ENCODE measurements at regions not wholly inside any gene's neighbourhood (a gene's known extent, or its start where the extent isn't known, plus 50 kb on each side); places are given as distances from the start of the nearest gene placed in this dataset.
A peak's percentile ranks its signal among the peaks of the same experiment; 100 is the strongest.

DNA sequence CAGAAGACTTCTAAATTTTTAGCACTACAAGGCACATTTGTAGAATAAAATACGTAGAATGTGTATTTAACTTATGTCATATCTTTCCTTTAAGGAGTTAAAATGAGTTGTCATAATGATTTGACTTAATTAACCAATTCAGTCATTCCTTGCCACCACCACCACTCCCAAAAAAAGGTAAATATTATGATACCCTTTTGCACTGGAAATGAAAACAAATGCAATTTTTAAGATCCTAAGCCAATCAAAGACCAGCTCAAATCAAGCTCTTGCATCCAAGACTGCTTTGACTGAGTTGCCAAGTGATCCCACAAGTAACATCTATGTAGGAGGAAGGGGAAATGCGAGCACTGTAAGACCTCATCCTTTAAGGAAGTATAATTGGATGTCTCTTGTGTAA is 426.6 kb upstream of the ATP11B start:
- no peak for DNase-seq

DNA sequence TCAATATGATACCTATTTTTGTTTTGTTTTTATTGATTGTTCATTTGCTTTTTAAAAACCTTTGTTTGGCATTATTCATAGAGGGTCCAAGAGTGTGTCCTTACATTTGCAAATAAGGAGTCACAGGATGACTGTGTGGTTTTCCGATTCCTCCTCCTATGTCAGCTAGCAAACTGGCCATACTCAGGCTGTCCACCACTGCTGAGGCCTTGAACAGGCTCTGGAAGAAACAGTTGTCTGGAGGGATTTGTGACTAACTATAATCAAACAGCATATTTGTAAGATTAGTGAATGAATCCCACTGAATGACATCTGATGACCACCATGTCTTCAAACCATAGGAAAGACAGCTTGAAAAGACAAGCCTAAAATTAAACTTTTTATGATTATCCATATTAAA is 423.4 kb upstream of the ATP11B start:
- DNase-seq: no peak

DNA sequence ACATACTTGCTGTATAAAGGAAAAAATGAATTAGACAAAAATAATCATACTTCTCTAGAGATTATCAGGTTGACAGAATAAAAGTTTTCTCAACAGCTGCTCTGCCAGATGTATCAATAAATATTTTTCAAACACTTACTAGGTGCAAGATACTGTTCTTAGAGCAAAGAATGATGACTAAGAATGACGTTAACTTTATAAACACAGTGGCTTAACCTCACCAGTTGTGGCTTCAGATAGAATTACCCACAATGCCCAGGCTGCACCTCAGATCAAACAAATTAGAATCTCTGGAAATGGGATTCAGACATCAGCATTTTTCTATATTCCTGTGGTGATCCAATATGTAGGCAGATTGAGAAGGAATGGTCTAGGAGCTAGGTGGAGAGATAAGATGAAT is 422.4 kb upstream of the ATP11B start:
- DNase-seq: no peak

DNA sequence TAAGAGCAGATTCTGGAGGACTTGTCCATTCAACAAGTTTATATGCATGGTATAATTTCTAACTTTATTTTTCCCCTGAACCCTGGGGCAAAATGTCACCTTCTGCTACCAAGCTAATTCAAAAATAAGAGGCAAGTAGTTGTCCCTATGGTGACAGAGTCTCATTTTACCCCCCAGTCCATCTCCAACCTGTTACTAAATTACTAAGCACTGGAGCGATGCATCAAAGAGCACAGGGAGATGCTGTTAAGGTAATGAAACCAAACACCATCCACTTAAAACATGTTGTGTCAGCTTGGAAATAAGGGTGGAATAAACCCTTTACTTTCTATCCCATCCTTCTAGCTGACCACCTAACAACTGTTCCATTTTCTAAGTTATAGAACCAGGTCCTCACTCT is 417.4 kb upstream of the ATP11B start:
- no peak for DNase-seq

DNA sequence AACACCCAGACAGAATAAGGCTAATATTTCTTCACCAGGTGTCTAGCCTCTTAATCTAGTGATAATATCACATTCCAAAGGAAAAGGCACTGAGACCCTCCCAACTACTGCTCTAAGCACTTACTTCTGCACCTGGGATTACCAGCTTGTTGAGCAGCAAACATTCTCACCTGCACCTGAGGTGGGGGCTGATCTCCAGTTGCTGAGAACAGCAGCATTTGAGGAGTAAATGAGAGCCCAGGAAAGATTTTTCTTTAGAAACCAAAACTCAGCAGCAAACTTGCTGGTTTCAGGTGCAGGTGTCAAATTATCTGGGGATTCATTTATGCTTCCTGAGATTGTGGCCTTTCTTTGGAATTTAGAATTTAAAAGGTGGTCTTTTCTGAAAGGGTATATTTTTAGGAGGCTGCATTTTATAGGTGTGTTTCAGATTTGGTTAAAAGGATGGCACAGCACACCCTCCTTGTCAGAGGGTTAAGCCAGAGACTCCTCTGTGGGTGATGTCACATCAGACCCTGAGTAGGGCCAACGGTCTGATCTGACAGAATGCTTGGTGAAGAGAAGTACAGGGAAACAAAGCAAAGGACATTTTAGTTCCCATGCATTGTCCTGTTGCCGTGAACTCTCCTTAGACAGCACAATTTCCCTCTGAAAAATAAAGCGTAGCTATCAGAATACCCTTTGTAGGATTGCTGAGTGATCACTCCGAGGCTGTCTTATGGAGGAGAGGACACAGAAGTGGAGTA is 411.0 kb upstream of the ATP11B start:
- no peak for DNase-seq

DNA sequence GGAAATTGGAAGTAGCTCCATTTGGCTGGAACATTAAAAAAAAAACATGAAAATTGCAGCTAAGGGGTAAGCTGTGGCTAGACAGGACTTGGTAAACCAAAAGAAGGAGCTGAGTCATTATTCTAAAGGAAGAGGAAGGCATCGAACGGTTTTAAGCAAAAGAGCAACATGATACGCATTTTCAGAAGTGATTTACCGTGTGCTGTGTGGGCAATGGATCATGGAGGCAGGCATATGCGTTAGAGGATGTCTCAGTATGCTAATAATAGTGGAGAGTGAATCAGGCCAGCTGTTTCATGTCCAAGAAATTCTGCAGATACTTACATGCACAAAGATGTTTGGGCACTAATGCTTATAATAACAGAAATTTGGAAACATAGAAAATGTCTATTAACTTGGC is 409.1 kb upstream of the ATP11B start:
- no peak for DNase-seq

DNA sequence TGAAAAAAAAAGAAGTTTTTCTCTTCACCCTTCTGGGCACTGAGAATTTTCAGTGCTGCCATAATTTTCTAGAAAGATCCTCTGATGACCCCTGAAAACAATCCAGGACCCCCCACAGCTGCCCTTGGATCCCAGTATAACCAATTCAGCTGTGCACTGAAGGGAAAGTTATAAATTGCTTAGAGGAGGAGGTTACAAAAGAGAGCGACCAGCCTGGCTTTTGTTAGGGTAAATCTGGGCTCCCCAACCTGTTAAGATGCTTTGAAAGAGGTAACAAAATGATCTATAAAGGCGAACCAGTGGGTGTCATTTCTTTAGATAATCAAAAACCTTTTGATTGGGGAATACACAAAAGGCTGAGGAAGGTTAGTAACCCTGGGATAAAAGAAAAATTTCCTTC is 407.9 kb upstream of the ATP11B start:
- DNase-seq: no peak

DNA sequence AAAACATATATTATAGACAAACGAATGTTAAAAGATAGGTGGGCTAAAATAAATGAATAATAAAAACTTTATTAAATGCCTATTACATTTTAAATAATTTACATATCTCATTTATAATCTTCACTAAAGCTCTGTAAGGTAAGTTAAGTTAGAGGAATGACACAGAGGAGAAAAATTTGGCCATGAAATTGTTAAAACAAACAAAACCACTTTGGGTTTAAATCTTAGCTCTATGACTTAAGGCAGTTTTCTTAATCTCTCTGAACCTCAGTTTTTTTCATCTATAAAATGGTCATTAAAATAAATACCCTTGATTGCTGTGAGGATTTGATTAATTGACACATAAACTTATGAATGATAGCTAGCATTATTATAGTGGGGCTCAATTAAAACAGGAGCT is 404.8 kb upstream of the ATP11B start:
- no peak for DNase-seq

DNA sequence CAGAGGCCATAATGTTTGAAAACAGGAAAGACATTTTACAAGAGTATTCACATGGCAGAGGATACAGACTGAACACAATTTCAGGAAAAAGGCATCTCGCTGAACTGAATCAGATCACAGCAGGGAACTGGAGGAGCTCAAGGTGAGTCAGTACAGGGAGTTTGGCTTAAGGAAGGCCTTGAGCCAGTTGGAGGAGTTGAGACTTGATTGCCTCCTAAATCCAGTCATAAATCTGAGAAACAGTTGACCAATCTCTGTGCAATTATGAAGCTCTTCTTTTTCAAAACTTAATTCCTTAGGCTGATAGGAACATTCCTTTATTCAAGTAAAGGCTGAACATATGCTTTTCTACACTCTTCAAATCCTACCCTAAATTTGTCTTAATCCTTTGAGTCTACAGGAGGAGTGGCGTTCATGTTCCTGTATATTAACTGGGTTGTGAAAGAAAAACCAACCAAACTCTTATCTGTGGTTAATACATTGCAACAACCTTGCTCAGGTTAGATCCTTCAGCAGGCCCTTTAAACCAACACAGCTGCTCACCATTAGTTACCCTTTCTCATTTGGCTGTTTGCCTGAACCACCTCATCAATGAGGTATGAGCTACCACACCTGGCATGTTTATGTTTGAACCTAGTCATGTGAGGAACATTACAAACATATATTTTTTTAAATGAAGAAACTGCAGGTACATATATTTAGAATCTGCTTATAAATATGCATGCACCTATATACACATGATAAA is 404.1 kb upstream of the ATP11B start:
- peak; percentile 96 for DNase-seq

DNA sequence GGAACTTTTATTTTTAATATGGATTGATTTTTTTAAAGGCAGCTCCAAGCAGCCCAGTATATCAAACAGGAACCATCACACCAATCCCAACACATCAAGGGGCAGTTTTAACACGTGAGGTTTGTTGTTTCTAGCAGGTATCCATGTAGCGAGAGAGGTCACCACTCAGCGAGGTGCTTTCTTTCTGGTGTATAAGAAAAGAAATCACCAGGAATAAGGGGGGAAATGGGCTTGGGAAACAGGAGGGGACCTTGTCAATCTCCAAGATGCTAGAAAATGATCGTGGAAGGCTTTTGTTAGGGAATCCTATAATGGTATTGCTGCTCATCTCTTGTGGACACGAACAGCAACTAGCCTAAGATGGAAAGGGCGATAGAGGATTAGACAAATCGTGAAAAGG is 402.9 kb upstream of the ATP11B start:
- DNase-seq: no peak

DNA sequence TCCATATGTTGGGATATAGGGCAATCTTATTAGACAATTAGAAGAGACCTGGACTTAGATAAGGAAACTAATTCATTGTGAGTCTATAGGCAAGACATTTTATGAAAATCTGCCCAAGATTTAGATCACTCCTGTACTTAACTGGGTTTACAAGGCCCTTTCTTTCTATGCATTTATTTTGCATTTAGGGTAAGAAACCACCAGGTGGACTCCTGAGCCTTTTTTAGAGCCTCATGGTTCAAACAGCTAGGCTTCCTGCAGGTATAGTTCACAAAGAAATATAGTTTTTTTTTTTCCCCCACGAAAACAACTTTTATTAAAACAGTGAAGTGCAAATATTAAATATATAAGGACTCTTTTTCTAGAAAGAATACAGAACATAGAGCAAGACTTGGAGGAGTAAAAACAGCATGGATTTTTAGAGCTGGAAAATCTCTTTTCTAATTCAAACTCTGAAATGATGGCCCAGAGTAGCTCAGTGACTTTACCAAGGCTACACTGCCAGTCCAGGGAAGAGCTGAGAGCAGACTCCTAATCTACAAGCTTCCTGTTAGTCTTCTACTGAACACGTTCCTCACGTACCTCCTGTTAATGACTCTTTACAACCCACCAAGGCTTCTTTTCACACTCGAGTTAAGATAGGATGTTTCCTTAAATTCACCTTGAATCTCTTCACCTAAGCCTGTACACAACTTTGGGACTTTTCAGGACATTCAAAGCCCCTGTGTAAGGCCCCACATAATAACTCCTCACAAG is 400.9 kb upstream of the ATP11B start:
- no peak for DNase-seq

DNA sequence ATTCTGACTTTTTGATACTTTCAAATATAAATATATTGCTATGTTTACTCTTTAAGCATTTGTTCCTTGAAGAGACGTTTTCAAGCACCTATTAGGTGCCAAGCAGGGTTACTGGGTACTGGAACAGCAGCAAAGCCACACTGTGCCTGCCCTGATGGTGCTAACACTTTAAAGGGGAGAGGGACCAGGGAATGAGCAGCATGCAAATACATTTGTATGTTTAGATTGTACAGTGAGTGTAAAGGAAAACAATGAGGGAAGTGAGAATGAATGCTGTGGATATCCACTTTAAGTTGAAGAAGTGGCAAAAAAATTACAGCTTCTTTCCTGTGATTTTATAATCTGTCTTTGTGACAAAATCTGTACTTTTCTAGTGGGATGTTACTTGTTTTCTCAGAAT is 400.2 kb upstream of the ATP11B start:
- DNase-seq: no peak

DNA sequence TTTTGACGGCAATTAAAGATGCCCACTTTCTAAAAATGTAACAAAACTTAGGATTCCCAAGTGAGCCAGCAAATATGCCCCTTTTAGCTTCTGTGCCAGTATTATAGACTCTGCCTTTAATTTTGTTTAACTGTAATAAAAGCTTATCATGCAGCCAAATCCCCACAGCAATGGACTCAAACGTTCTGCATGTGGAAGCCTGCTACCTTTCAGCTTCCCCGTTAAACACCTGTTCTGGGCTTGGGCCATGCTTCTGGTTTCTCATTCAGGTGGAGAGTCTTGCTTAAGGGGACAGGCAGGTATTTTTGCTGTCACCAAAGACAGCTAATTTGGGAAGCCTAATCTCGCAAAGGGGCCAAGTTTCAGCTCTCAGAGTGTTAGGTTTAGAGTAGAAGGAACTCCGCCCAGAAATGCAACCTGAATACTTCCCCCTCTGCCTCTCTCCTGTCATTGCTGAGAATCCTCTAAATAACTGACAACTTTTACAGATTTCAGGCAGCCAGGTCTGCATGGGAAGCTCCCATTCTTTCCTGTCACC is 399.4 kb upstream of the ATP11B start:
- peak; percentile 36 for DNase-seq

DNA sequence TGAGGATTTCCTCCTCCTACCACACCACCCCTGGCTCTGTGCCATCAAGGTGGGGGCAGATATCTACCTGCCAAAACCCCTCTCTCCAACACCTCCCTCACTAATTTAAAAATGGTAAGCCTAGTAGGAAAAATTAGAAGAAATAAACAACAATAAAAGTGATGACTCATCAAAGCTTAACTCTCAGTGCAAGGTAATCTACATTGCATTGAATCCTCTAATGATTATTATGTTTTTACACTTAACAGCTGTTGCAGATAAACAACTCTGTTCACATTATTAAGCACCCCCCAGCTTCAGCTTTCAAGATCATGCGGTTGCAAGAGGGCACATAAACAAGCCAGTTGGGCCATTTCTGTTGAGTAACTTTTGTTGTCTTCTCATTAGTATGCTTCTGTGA is 396.1 kb upstream of the ATP11B start:
- no peak for DNase-seq

DNA sequence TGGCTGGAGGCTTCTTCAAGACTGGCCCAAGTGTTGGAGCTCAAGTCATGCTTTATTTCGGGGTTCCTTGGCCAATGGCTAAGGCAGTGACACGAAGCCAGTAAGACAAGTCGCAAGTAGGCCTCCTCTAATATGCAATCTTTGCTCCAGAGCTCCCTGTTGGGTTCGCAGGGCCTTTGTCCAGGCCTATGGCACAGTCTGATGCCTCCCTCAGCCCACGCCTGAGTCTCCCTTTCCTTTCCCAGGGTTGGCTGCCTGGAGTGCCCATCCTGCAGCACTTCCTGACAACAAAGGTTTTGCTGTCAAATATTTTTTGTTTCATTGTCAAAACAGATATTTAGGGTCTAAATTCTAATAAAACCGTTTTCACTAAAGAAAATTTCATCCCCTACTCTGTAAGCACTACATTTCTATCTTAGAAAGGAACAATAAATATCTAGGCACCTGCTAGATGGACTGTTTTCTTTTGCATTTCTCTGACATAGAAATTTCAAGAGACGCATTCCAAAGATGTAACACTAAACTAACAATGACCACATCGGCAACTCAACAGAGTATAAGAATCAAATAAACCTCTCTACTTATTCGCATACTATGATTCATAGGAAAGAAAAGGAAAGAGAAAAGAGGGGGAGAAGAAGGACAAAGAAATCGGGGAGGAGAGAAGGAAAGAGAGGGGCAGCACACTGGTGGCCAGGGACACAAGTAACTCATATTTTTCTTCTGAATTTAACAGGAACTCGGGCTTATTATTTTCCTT is 393.1 kb upstream of the ATP11B start:
- DNase-seq: no peak

DNA sequence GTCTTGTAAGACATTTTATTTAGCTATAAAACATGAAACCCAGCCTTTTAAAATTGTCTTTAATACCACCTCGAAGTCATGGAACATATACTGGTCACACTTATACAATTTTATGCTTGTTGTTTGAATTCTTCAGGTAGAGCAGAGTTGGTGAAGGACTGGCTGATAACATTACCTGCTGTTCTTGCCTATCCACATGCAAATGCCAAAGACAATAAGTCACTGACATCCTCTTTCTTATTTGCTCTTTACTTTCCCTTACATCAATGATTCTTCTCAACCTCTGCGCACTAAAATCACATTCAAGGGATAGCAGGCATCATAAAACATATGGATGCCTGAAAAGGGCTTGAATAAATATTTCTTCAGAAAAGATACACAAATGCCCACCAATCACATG is 392.5 kb upstream of the ATP11B start:
- no peak for DNase-seq

DNA sequence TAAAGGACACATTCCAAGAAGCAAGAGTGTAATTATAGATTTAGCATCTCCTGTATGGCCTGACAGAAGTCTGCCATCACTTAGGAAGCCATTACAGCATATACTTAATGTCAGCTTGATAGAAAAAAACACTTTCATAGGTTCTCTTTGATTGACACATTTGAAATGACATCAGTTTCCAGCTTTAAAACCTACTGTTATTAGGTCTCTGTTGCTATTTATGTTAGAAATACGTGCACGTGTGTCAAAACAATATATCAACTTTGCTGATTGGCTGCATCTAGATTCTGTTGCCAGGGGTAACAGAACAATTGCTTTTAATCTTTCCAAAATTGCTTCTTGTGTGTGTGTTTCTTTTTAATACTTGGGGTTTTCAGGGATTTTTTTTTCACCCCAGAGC is 389.3 kb upstream of the ATP11B start:
- no peak for DNase-seq

DNA sequence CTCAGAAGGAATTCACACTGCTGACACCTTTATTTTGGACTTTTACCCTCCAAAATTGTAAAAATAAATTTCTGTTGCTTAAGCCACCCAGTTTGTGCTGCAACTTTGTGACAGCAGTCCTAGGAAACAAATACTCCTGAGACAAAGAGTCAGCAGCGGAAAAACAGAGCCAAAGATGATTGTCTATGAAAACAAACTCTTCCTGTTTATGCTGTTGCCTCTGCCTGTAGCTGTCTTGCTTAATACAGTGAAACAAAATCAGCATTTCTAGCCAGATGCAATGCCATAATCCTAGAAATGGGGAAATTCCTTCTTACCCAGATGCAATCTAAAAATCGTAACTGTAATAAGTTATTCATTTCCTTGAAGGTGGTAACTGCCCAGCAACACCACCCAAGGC is 387.5 kb upstream of the ATP11B start:
- no peak for DNase-seq

DNA sequence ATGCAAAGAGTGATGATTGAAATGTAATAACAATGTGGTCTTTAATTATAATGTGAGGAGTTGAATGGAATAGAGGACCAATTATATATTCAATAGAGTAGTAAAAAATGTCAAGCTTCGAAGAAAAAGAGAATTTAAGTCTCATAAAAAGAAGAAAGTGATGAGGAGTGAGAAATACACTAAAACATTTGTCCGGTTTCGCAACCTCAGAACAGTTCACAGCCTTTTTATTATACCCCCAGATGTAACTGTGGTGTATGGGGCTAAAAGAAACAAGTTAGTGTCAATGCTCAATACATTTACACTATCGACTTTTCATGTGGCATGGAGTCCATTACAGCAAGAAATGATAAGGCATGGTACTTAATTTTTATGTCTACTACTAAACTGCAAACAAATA is 386.5 kb upstream of the ATP11B start:
- DNase-seq: no peak

DNA sequence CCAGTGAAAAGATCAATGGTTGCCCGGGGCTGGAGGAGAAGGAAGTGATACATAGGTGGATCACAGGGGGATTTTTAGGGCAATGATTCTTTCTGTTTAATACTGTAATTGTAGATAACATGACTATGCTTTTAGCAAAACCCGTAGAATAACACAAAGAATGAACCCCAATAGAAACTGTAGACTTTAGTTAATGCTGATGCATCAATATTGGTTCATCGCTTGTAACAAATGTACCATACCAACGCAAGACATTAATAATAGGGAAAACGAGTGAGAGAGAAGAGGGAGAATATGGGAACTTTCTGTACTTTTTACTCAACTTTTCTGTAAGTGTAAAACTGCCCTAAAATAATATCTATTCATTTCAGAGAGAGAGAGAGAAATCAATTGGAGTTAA is 383.3 kb upstream of the ATP11B start:
- DNase-seq: no peak

DNA sequence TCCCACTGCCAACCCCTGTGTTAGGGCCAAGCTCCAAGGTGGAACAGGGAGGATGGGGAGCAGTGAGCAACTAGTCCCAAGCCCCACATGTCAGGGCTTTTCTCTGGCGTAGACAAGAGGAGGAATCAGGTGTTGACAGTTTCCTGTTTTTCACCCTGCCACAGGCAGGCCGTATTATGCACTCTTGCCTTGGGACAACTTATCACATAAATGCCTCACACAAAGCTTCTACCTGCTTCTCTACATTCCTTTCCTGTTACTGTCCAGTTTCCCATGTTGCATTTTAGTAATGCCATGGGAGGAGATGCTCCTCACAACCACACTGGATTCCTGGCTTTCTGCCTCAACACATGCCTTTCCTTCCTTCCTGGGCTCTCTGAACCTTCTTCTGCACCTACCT is 381.2 kb upstream of the ATP11B start:
- DNase-seq: no peak

DNA sequence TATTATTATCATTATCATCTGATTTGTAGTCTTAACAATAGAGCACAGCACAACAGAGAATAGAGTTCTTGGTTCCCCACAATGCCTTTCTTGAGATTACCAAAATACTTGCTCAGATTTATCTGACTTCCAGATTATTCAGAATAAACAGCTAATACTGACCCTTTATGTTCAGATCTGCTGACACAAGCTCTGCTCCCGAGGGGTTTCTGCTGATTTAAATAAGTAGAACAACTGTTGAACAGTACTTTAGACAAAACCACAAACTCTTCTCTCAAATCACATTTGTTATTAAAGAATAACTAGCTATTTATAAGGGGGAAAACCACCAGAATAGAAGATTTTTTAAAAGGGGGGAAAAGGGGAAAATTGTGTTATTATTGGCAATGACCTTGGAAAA is 380.2 kb upstream of the ATP11B start:
- no peak for DNase-seq

DNA sequence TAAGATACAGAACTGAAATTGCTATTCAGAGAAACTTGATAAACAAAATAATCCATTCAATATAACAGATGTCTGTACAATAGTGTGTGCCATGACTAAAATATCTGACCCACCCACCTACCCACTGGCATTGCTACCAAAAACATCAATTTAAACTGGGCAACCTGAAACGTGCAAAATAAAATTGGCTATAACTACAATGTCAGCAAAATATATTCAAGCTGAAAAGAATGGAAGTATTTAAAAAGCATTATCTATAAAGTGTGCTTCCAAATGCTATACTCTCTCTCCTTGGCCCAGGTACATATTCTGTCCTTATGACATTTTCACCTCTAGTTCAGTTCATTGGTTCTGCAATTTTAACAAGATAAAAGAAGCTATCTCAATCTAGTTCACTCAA is 379.6 kb upstream of the ATP11B start:
- no peak for DNase-seq

All from NCI-H1105 (cell line).